ENCODE measurements at regions not wholly inside any gene's neighbourhood (a gene's known extent, or its start where the extent isn't known, plus 50 kb on each side); places are given as distances from the start of the nearest gene placed in this dataset.

- intact Hi-C loops (cut with DNase I): no loop called here
- no peak overlapping the region for H3K4me3 ChIP-seq
- no peak for DNase-seq
- no peaks in the 10 kb centered on the region for H3K36me3 ChIP-seq
- H3K4me1 ChIP-seq: no peaks in the 10 kb centered on the region
- 50 to 61% methylated on average over 6 of the region's 6 CpGs for WGBS, 2 donors
- no peaks in the 10 kb centered on the region for H3K27me3 ChIP-seq
- TF ChIP-seq CTCF (IDR thresholded peaks at IDR 0.05): no peak
- no peak for TF ChIP-seq POLR2A (IDR thresholded peaks at IDR 0.05)
- H3K9me3 ChIP-seq: no peaks in the 10 kb centered on the region
- no peak overlapping the region for H3K27ac ChIP-seq
Observed at GRCh38 chr11:128349650-128350299, 237.6 kb downstream of the ETS1 start.

DNA sequence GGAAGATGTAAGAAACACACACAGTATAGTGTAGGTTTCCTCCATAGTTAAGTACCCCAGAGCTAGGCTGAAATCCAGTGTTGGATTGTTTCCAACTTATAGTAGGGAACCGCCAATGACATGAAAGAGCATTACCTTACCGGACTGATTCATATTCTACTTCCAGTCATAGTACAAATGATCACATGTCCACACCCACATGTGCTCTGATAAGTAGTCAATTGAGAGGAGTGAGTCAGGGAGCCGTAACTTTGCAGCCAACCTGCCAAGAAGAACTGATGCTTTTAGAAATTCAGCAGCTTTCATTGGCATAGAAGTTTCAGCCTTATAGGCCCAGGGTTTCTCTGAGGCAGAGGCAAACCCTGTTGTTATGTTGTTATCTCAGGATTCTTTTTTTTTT, 240.6 kb downstream of the ETS1 start:
- Histone ChIP-seq H3K27me3 (no peaks in the 10 kb centered on the region), H3K4me1 (peaks cover 0 to 14% (median 12%) of the 10 kb centered on the region in 3 donors), H3K36me3 (no peaks in the 10 kb centered on the region), H3K9me3 (no peaks in the 10 kb centered on the region), H3K4me3 (no peak overlapping the region), H3K27ac (no peak overlapping the region)
- intact Hi-C loops (cut with DNase I): no loop called here
- no peak for DNase-seq
- WGBS, 2 donors: 14 to 32% methylated on average over 3 of the region's 3 CpGs
- no peak for TF ChIP-seq POLR2A (IDR thresholded peaks at IDR 0.05)
- TF ChIP-seq CTCF (IDR thresholded peaks at IDR 0.05): no peak

GRCh38 chr11:128345316-128345715, 242.0 kb downstream of the ETS1 start:
- Histone ChIP-seq H3K4me3 (no peak overlapping the region), H3K4me1 (peaks cover 0 to 23% (median 15%) of the 10 kb centered on the region in 3 donors), H3K27ac (no peak overlapping the region), H3K9me3 (no peaks in the 10 kb centered on the region), H3K27me3 (no peaks in the 10 kb centered on the region), H3K36me3 (no peaks in the 10 kb centered on the region)
- TF ChIP-seq CTCF (IDR thresholded peaks at IDR 0.05): no peak
- TF ChIP-seq POLR2A (IDR thresholded peaks at IDR 0.05): no peak
- intact Hi-C loops (cut with DNase I): no loop called here
- 64% methylated on average over 3 of the region's 3 CpGs for WGBS, 2 donors
- no peak for DNase-seq

GRCh38 chr11:128343870-128344269, 243.5 kb downstream of the ETS1 start:
- TF ChIP-seq CTCF (IDR thresholded peaks at IDR 0.05): no peak
- TF ChIP-seq POLR2A (IDR thresholded peaks at IDR 0.05): no peak

DNA sequence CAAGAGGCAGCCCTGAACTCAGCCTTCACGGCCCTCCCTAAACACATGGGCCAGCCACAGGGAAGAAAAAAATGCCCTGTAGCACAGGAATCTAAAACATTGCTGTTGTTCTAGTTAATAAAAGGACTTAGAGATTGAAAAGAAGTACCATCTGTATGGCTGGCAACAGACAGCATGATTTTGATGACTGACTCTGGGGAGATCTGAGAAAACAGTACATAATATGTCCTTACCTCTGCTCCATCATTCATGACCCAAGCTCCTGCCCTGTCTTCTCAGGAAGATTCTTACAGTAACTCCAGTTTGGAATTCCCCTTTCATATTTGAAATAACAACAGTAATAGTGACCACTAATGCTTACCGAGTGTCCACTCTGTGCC, 244.2 kb downstream of the ETS1 start:
- H3K27ac ChIP-seq: peak overlapping the region; percentile 15 to 71 (median 61)
- no peaks in the 10 kb centered on the region for H3K36me3 ChIP-seq
- 54 to 62% methylated on average over 1 to 2 of the region's 2 CpGs for WGBS, 2 donors
- intact Hi-C loops (cut with DNase I): no loop called here
- H3K4me3 ChIP-seq: no peak overlapping the region
- TF ChIP-seq CTCF (IDR thresholded peaks at IDR 0.05): no peak
- TF ChIP-seq POLR2A (IDR thresholded peaks at IDR 0.05): no peak
- H3K27me3 ChIP-seq: no peaks in the 10 kb centered on the region
- no peak for DNase-seq
- H3K4me1 ChIP-seq: peaks cover 0 to 23% (median 15%) of the 10 kb centered on the region in 3 donors
- no peaks in the 10 kb centered on the region for H3K9me3 ChIP-seq

More at GRCh38 chr11:128343870-128344269, 243.5 kb downstream of the ETS1 start:
- DNase-seq: no peak
- peaks cover 0 to 23% (median 15%) of the 10 kb centered on the region in 3 donors for H3K4me1 ChIP-seq
- H3K36me3 ChIP-seq: no peaks in the 10 kb centered on the region
- peak overlapping the region in 1 of 4 donors; percentile 71 for H3K27ac ChIP-seq
- no peaks in the 10 kb centered on the region for H3K27me3 ChIP-seq
- no peak overlapping the region for H3K4me3 ChIP-seq
- 39% methylated on average over 4 of the region's 4 CpGs for WGBS, 2 donors
- intact Hi-C loops (cut with DNase I): no loop called here
- no peaks in the 10 kb centered on the region for H3K9me3 ChIP-seq
